HUES6 (cell line): ENCODE measurements at regions not wholly inside any gene's neighbourhood (a gene's known extent, or its start where the extent isn't known, plus 50 kb on each side); places are given as distances from the start of the nearest gene placed in this dataset.
"Not testable (repeated sequence)": the region's sequence is repeated elsewhere in the genome, so short reads cannot be mapped to it uniquely, and the experiment has no call there.

Source experiments
- H3K27ac ChIP-seq: 2 replicates; pipeline ENCODE4 v1.7.0; 2013; ENCODE audit warnings: low read depth, mild to moderate bottlenecking, low read length, inconsistent platforms
- H3K27me3 ChIP-seq: 2 replicates; pipeline ENCODE4 v1.6.1; 2013; ENCODE audit warnings: low read length; ENCODE audit not compliant: control insufficient read depth, insufficient read depth
- H3K36me3 ChIP-seq: 2 replicates; pipeline ENCODE4 v1.6.1; 2013; ENCODE audit warnings: low read length; ENCODE audit not compliant: control insufficient read depth, insufficient read depth
- H3K4me1 ChIP-seq: 2 replicates; pipeline ENCODE4 v1.6.1; 2013; ENCODE audit warnings: low read length; ENCODE audit not compliant: control insufficient read depth, insufficient read depth
- H3K4me3 ChIP-seq: 2 replicates; pipeline ENCODE4 v1.5.1; 2013; ENCODE audit warnings: low read depth, low read length
- H3K9ac ChIP-seq: one replicate; pipeline ENCODE4 v1.6.1; 2013; ENCODE audit warnings: mild to moderate bottlenecking, low read length
- H3K9me3 ChIP-seq: 2 replicates; pipeline ENCODE4 v1.6.1; 2013; ENCODE audit warnings: low read depth, low read length; ENCODE audit not compliant: control insufficient read depth, insufficient read depth

DNA sequence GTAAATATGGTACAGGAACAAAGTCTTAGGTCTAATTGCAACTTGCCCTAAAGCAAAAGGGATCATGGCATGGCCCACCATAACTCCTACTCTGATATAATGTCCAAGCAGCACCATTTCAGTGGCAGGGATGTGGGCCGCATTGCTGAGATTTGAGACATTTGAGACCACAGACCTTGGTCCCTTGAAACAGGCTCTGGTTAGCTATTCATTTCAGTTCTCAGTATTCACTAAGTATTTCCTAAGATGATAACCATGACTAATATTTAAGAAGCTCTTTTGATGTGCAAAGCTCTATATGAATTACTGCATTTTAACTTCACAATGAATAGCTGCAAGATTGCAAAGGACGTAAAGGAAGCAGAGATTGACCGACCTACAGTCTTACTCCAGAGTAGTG, 471.0 kb downstream of the SHISA9 start:
- Histone ChIP-seq H3K27ac (no peak overlapping the region), H3K4me1 (no peaks in the 10 kb centered on the region), H3K9ac (no peak overlapping the region), H3K4me3 (no peak overlapping the region), H3K27me3 (no peaks in the 10 kb centered on the region), H3K9me3 (peaks cover 21% of the 10 kb centered on the region), H3K36me3 (peaks cover 2% of the 10 kb centered on the region; the same call in 1 of the 2 replicates)

DNA sequence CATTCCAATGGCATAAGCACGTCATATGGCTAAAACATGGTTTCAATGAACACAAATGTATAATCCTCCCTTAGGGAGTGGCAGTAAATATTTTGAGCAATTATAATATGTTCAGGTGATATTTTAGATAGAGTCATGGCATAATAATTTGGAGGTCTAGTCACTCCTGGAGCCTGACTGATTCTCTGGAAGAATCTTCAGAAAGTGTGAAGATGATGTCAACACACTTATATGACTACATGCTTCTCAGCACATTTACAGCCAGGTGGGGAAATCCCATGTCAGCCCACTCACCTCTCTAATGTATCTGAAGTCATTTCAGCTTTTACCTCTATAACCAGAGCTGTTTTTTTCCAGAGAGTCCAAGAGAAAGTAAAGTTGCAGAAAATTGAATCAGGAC, 474.8 kb downstream of the SHISA9 start:
- H3K36me3 ChIP-seq: peaks cover 2% of the 10 kb centered on the region; the same call in 1 of the 2 replicates
- peaks cover 20% of the 10 kb centered on the region; the same call in 1 of the 2 replicates for H3K9me3 ChIP-seq
- no peak overlapping the region for H3K4me3 ChIP-seq
- no peaks in the 10 kb centered on the region for H3K27me3 ChIP-seq
- no peaks in the 10 kb centered on the region for H3K4me1 ChIP-seq
- no peak overlapping the region for H3K9ac ChIP-seq
- no peak overlapping the region for H3K27ac ChIP-seq

DNA sequence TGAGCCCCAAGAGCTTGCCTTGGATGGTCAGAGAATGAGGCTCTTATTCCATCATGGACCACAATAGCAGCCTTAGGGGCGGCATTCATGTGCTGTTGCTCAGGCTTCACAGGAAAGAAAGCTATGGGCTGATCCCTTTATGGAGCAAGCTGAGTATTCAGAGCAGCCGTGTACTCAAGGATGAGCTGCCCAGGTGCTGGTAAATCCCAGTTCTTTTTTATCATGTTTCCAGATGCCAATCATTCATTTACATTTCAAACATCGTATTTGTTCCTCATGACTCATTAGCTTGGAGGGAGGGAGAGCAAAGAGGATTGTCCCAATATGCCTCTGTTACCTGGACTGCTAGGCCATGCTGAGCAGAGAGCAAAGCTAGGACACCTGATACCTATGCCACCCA, 475.7 kb downstream of the SHISA9 start:
- H3K4me3 ChIP-seq: no peak overlapping the region
- H3K27me3 ChIP-seq: no peaks in the 10 kb centered on the region
- no peaks in the 10 kb centered on the region for H3K4me1 ChIP-seq

DNA sequence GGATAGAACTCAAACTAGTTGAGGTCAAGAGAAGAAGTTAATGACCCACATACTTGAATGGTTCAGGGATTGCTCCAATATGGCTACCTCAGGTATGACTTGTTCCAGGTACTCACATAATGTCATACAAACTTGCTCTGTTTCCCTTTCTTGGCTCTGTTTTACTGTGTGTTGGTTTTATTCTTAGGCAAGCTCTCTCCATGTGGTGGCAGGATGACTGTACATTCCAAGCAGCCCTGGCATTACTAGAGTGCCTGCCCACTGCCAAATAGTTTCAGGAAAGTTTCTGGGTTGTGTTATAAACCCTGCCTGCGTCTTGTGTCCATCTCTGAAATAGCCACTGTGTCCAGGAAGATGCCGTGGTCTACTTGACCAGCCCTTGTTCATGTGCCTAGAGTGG, 476.8 kb downstream of the SHISA9 start:
- Histone ChIP-seq H3K36me3 (no peaks in the 10 kb centered on the region), H3K4me3 (no peak overlapping the region), H3K4me1 (no peaks in the 10 kb centered on the region), H3K9ac (no peak overlapping the region), H3K27me3 (no peaks in the 10 kb centered on the region), H3K9me3 (peaks cover 25% of the 10 kb centered on the region), H3K27ac (no peak overlapping the region)

More for the DNA sequence above, 475.7 kb downstream of the SHISA9 start:
- H3K9ac ChIP-seq: no peak overlapping the region
- H3K9me3 ChIP-seq: peaks cover 22% of the 10 kb centered on the region; the same call in 1 of the 2 replicates
- H3K36me3 ChIP-seq: no peaks in the 10 kb centered on the region
- H3K27ac ChIP-seq: no peak overlapping the region

DNA sequence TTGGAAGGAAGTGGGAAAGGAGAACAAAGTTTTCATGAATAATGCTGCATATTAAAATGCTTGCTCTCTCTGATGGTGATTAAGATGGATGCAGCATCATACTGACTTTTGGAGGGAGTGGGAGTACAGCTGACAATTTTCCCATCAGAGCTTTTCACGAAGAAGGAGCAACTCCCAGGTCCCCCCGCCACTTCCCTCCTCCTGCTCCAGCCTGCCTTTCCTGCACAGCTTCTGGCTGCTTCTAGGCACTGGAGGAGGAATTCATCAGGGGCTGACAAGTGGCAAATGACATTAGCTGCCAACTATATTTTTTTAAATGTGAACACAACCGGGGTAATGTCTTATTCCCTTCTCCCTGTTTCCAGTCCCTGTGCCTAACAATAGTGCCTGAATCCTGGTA, 477.9 kb downstream of the SHISA9 start:
- Histone ChIP-seq H3K9ac (no peak overlapping the region), H3K27me3 (no peaks in the 10 kb centered on the region), H3K36me3 (no peaks in the 10 kb centered on the region; the same call in 1 of the 2 replicates), H3K4me1 (no peaks in the 10 kb centered on the region), H3K27ac (no peak overlapping the region), H3K4me3 (no peak overlapping the region), H3K9me3 (peaks cover 32% of the 10 kb centered on the region)

DNA sequence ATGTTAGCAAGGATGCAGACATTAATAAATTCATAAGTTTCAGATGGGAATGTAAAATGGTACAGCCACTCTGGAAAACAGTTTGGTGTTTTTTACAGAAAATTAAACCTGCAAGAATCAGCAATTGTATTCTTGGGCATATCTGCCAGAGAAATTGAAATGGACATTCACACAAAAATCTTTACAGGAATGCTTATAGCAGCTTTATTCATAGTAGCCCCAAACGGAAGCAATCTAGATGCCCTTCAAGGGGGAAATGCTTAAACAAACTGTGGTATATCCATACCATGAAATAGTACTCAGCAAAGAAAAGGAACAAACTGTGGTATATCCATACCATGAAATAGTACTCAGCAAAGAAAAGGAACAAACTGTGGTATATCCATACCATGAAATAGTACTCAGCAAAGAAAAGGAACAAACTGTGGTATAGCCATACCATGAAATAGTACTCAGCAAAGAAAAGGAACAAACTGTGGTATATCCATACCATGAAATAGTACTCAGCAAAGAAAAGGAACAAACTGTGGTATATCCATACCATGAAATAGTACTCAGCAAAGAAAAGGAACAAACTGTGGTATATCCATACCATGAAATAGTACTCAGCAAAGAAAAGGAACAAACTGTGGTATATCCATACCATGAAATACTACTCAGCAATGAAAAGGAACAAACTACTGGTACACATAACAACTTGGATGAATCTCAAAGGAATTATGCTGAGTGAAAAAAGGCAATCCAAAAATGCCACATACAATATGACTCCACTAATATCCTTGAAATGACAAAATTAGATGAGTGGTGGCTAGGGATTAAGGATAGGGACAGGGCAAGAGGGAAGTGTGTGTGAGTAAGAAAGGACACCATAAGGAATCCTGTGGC, 484.0 kb downstream of the SHISA9 start:
- H3K27ac ChIP-seq, H3K36me3 ChIP-seq, H3K4me1 ChIP-seq, H3K9ac ChIP-seq, H3K27me3 ChIP-seq: not testable (repeated sequence)
- H3K4me3 ChIP-seq: 0 out of 2 replicates have a peak overlapping the region, but pooled peaks have one; percentile 13
- peaks cover 70% of the 10 kb centered on the region for H3K9me3 ChIP-seq

DNA sequence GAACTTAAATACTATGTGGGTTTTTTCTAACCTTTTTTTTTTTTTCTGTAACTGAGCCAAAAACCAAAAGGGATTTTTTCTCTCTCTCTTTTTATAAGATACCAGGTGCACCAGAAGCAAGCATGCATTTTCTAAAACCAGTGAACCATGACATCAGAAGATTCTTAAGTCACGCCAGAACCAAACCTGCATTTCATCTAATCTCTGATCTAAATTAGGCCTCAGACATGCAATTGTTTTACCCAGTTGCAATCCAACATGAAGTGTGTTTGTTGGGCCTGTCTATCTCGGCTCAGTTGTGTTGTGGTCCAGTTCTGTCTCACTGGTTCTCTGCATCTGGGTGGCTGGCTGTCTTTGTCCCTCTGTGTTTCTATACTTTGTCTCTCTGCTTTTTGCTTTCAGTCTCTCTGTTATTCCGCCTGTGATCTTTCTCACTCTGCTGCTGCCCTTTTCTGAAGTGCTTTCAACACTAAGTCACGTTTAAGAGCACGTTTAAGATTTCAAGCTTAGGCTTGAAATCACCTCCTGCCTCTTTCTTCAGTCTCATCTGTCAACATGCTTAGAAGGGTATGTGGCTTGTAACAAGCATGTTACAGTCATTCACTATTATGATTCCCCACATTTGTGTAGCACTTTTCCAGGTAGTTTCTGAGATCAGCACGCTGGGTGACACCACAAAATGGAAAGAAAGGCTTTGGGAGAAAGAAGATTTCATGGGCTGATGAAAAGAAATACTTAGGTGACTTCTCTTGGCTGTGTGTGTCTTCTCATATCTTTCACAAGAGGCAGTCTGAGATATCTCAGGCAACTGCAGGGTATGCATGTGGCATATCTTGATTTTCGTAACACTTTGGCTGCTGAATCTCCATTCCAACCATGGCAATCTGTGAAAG, 488.9 kb downstream of the SHISA9 start:
- Histone ChIP-seq H3K4me3 (no peak overlapping the region), H3K27ac (no peak overlapping the region)

DNA sequence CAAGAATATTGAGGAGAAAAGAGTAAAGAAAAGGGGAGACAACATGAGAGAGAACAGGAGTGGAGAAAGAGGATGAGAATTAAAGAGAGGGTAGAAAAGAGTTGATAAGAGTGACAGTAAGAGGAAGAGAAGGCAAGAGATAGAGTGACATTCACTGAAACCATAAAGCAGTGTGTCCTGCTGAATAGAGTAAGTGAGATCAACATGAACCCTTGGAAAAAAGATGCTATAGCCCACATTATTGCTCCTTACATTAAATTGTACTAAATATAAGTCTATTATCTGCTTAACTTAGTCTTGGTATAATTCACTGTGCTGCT, 489.5 kb downstream of the SHISA9 start:
- Histone ChIP-seq H3K27ac (no peak overlapping the region), H3K9ac (no peak overlapping the region), H3K27me3 (no peaks in the 10 kb centered on the region), H3K4me1 (no peaks in the 10 kb centered on the region), H3K36me3 (no peaks in the 10 kb centered on the region), H3K9me3 (peaks cover 34% of the 10 kb centered on the region), H3K4me3 (no peak overlapping the region)

More for the DNA sequence above, 488.9 kb downstream of the SHISA9 start:
- no peak overlapping the region for H3K9ac ChIP-seq
- H3K9me3 ChIP-seq: peaks cover 38% of the 10 kb centered on the region
- no peaks in the 10 kb centered on the region for H3K4me1 ChIP-seq
- no peaks in the 10 kb centered on the region for H3K27me3 ChIP-seq
- no peaks in the 10 kb centered on the region for H3K36me3 ChIP-seq

DNA sequence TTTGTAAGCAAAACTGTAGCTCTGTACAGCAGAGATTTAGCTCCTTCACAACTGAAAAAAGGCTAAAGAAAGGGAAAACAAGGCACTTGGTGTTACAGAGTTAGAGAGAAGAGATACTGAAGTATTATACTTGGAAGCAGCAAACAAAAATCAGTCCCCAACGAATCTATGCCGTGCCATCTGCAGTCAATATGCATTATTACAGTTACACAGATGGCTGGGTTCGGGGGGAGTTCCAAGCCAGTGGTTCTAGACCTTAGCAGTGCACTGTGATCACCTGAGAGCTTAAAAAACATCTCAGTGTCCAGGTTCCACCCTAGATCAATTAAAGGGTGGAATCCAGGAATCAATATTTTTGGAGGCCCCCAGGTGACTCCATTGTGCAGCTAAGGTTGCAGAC, 489.9 kb downstream of the SHISA9 start:
- Histone ChIP-seq H3K9ac (no peak overlapping the region), H3K4me3 (no peak overlapping the region), H3K36me3 (no peaks in the 10 kb centered on the region), H3K27ac (no peak overlapping the region), H3K9me3 (peaks cover 30% of the 10 kb centered on the region), H3K27me3 (no peaks in the 10 kb centered on the region), H3K4me1 (no peaks in the 10 kb centered on the region)

DNA sequence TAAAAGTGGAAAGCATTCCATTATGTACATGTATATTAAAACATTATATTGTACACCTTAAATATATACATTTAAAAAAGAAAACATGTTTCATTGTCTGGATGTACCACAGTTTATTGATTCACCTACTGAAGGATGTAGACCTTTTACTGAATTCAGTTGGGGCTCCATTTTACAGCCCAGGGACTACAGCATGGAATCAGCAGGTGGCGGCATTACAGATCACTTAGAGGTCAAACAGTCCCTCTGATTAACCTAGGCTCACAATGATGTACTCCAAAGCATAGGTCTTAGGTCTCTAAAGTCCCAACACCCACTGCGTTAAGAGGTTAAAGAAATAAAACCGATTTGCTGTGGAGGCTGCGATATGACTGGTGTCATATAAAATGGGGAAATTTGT, 490.9 kb downstream of the SHISA9 start:
- Histone ChIP-seq H3K27ac (no peak overlapping the region), H3K4me1 (no peaks in the 10 kb centered on the region), H3K27me3 (no peaks in the 10 kb centered on the region), H3K4me3 (no peak overlapping the region), H3K9ac (no peak overlapping the region), H3K36me3 (no peaks in the 10 kb centered on the region), H3K9me3 (peaks cover 20% of the 10 kb centered on the region)

DNA sequence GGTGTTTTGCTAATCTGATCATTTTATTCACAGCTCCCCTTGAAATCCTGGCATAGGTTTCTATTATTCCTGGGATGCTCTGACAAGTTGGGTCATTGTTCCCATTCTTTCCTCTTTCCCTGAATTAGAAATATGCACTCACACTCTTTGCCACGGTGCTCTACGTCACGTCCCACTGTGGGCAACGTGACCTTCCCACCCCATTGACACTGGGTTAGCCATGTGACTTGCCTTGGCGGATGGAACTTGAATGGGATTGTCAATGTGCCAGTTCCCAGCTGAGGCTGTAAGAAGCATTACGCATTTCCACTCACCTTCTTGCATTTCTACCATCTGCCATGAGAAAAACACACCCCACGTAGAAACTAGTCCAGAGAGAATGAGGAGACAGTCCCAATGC, 492.4 kb downstream of the SHISA9 start:
- Histone ChIP-seq H3K9me3 (peaks cover 8% of the 10 kb centered on the region), H3K9ac (no peak overlapping the region), H3K4me3 (no peak overlapping the region), H3K36me3 (no peaks in the 10 kb centered on the region), H3K27me3 (no peaks in the 10 kb centered on the region), H3K4me1 (no peaks in the 10 kb centered on the region), H3K27ac (no peak overlapping the region)
